HCT116 (cell line): ENCODE measurements at regions not wholly inside any gene's neighbourhood (a gene's known extent, or its start where the extent isn't known, plus 50 kb on each side); places are given as distances from the start of the nearest gene placed in this dataset.

Source experiments
- ATAC-seq: fragments of 200-7000 bp; cut with Tn5 transposase; 2 replicates; pipeline ENCODE4 v1.9.1; 2020; ENCODE audit warnings: mild to moderate bottlenecking, moderate library complexity
- BruUV-seq: library from RNA; stranded (reverse); fragments of 400-500 nt; replicated peaks from 2 replicates; lab custom pipeline; 2021; lab: Mats Ljungman, UMichigan
- CTCF ChIA-PET: fragments of 300-600 bp; sonication (Branson Sonifier 250); formaldehyde crosslinking; loops from one replicate; lab custom pipeline; 2021; ENCODE audit warnings: antibody characterized with exemption; lab: Charles Lee
- POLR2A ChIA-PET: fragments of 300-600, 350-600 bp; sonication (Branson Sonifier 250); formaldehyde crosslinking; loops from one replicate; lab custom pipeline; 2021; ENCODE audit warnings: antibody characterized with exemption; lab: Charles Lee
- RAD21 ChIA-PET, 2 experiments: fragments of 300-600 bp; sonication (Branson Sonifier 250); formaldehyde crosslinking; loops; one replicate each; lab custom pipeline; 2023; ENCODE audit warnings: low total read pairs in 2 of 2; ENCODE audit not compliant: uncharacterized antibody in 2 of 2, unreplicated experiment in 2 of 2, low non-redundant PET in 1 of 2; lab: Charles Lee
- DNase-seq: peaks from one replicate; pipeline ENCODE4 v3.0.0-alpha.2; 2010; ENCODE audit warnings: low read depth, low spot score
- H2AFZ ChIP-seq: fragments of 200-600 bp; shearing (Covaris generic), sonication (generic); 2 replicates; pipeline ENCODE4 v1.6.1; 2017; ENCODE audit warnings: low read depth, mixed run types, mixed read lengths, antibody characterized with exemption, low read length; ENCODE audit not compliant: poor library complexity, severe bottlenecking
- H3K27ac ChIP-seq: 2 replicates; pipeline ENCODE4 v1.5.1; 2012; ENCODE audit warnings: low read depth, low read length
- H3K27me3 ChIP-seq: fragments of 200-600 bp; sonication (generic); 2 replicates; pipeline ENCODE4 v1.6.1; 2016; ENCODE audit warnings: mixed run types, low read length, mixed read lengths; ENCODE audit not compliant: insufficient read depth
- H3K36me3 ChIP-seq, 2 experiments: fragments of 200-500 bp in 1 of 2; fragments of 200-600 bp in 1 of 2; sonication (Bioruptor generic) in 1 of 2; sonication (generic) in 1 of 2; 2 replicates each; pipeline versions ENCODE4 v1.5.1 to v1.6.1; 2014 to 2016; ENCODE audit warnings: low read length in 2 of 2, inconsistent platforms in 1 of 2, mixed read lengths in 1 of 2, mixed run types in 1 of 2; ENCODE audit not compliant: insufficient read depth in 2 of 2, control insufficient read depth in 1 of 2
- H3K4me1 ChIP-seq, 2 experiments: fragments of 200-600 bp in 1 of 2; sonication (generic) in 1 of 2; 2 replicates each; pipeline versions ENCODE4 v1.5.1 to v1.6.1; 2012 to 2017; ENCODE audit warnings: low read length in 2 of 2, inconsistent platforms in 1 of 2, mild to moderate bottlenecking in 1 of 2, mixed read lengths in 1 of 2, mixed run types in 1 of 2, moderate library complexity in 1 of 2; ENCODE audit not compliant: insufficient read depth in 2 of 2, control insufficient read depth in 1 of 2
- H3K4me2 ChIP-seq: fragments of 200-600 bp; sonication (generic); 2 replicates; pipeline ENCODE4 v1.6.1; 2017; ENCODE audit warnings: mixed run types, low read length, mixed read lengths
- H3K4me3 ChIP-seq, 2 experiments: fragments of 200-600 bp in 1 of 2; sonication (generic) in 1 of 2; replicated peaks in 1 of 2; 2 replicates each; pipeline ENCODE4 v1.5.1; 2011 to 2016; ENCODE audit warnings: low read length in 2 of 2, control low read depth in 1 of 2, low read depth in 1 of 2, mild to moderate bottlenecking in 1 of 2, mixed read lengths in 1 of 2, mixed run types in 1 of 2
- H3K79me2 ChIP-seq: fragments of 200-600 bp; sonication (generic); 2 replicates; pipeline ENCODE4 v1.6.1; 2017; ENCODE audit warnings: mild to moderate bottlenecking, mixed run types, low read length, moderate library complexity, mixed read lengths; ENCODE audit not compliant: insufficient read depth
- H3K9ac ChIP-seq: fragments of 200-600 bp; sonication (generic); 2 replicates; pipeline ENCODE4 v1.6.1; 2016; ENCODE audit warnings: low read length, mixed read lengths
- H3K9me2 ChIP-seq: fragments of 200-600 bp; sonication (generic), shearing (Covaris generic); 2 replicates; pipeline ENCODE4 v1.6.1; 2017; ENCODE audit warnings: mixed run types, mild to moderate bottlenecking, moderate library complexity; ENCODE audit not compliant: insufficient read depth
- H3K9me3 ChIP-seq, 2 experiments: fragments of 200-500 bp in 1 of 2; fragments of 200-600 bp in 1 of 2; sonication (Bioruptor generic) in 1 of 2; sonication (generic) in 1 of 2; 2 replicates each; pipeline ENCODE4 v1.6.1; 2014 to 2017; ENCODE audit warnings: low read length in 2 of 2, mixed read lengths in 2 of 2, inconsistent platforms in 1 of 2, low read depth in 1 of 2, mild to moderate bottlenecking in 1 of 2, mixed run types in 1 of 2, moderate library complexity in 1 of 2; ENCODE audit not compliant: control insufficient read depth in 1 of 2, insufficient read depth in 1 of 2
- H4K20me1 ChIP-seq: fragments of 200-600 bp; sonication (generic), shearing (Covaris generic); 2 replicates; pipeline ENCODE4 v1.6.1; 2017; ENCODE audit warnings: mixed run types, mild to moderate bottlenecking, moderate library complexity; ENCODE audit not compliant: insufficient read depth
- ELF1 ChIP-seq: IDR thresholded peaks from 2 replicates; pipeline ENCODE4 v1.6.1; 2012; ENCODE audit warnings: low read depth, borderline replicate concordance
- JUND ChIP-seq: IDR thresholded peaks from 2 replicates; pipeline ENCODE4 v1.6.1; 2012
- ZBTB33 ChIP-seq: IDR thresholded peaks from 2 replicates; pipeline ENCODE4 v1.6.1; 2011; ENCODE audit warnings: mild to moderate bottlenecking, low read length, moderate library complexity; ENCODE audit not compliant: insufficient replicate concordance; ENCODE audit errors: extremely low read depth
- intact Hi-C: fragments of 100-400 bp; cut with micrococcal nuclease; formaldehyde crosslinking; loops from 2 replicates; pipeline ENCODE4 v1.10.0; 2022
- TF ChIP-seq, protein P1 (sequence below): IDR thresholded peaks from 2 replicates; pipeline ENCODE4 v1.6.1; 2012; ENCODE audit warnings: low read depth

DNA sequence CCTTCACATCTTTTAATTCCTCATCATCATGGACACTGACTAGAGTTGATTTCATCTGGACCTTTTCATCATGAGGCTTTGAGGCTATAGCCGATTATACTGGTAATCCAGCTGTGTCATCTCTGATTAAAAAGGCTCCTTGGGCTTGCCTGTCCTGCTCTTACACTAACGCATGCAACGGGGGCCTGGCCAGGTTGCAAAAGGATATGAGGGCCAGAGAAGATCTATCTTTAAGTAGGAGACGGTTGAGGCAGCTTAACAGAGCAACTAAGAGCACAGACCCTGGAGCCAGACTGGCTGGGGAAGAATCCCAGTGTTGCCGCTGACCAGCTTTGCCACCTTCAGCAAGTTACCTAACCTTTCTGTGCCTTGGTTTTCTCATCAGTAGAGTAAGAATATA, 211.5 kb downstream of the PTEN start:
- ChIA-PET RAD21 (no interaction called here), POLR2A (no interaction called here), CTCF (no interaction called here)
- Histone ChIP-seq H3K27ac (no peak overlapping the region), H4K20me1 (no peaks in the 10 kb centered on the region), H3K27me3 (no peaks in the 10 kb centered on the region), H3K9me3 (no peaks in the 10 kb centered on the region), H3K79me2 (no peaks in the 10 kb centered on the region), H3K4me2 (no peak overlapping the region), H3K9me2 (no peaks in the 10 kb centered on the region), H3K9ac (no peak overlapping the region), H3K4me3 (no peak overlapping the region), H3K4me1 (peaks cover 1 to 2% of the 10 kb centered on the region in 2 experiments; a peak in 2 of 4 replicates), H2AFZ (no peak overlapping the region), H3K36me3 (no peaks in the 10 kb centered on the region)
- TF ChIP-seq ZBTB33 (no peak), ELF1 (no peak), JUND (no peak)
- TF ChIP-seq, protein P1, sequence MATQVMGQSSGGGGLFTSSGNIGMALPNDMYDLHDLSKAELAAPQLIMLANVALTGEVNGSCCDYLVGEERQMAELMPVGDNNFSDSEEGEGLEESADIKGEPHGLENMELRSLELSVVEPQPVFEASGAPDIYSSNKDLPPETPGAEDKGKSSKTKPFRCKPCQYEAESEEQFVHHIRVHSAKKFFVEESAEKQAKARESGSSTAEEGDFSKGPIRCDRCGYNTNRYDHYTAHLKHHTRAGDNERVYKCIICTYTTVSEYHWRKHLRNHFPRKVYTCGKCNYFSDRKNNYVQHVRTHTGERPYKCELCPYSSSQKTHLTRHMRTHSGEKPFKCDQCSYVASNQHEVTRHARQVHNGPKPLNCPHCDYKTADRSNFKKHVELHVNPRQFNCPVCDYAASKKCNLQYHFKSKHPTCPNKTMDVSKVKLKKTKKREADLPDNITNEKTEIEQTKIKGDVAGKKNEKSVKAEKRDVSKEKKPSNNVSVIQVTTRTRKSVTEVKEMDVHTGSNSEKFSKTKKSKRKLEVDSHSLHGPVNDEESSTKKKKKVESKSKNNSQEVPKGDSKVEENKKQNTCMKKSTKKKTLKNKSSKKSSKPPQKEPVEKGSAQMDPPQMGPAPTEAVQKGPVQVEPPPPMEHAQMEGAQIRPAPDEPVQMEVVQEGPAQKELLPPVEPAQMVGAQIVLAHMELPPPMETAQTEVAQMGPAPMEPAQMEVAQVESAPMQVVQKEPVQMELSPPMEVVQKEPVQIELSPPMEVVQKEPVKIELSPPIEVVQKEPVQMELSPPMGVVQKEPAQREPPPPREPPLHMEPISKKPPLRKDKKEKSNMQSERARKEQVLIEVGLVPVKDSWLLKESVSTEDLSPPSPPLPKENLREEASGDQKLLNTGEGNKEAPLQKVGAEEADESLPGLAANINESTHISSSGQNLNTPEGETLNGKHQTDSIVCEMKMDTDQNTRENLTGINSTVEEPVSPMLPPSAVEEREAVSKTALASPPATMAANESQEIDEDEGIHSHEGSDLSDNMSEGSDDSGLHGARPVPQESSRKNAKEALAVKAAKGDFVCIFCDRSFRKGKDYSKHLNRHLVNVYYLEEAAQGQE: no peak
- intact Hi-C loops: no loop called here
- no peak for DNase-seq
- ATAC-seq: no peak
- BruUV-seq: no TSS peak
